H1 (cell line): ENCODE measurements at regions not wholly inside any gene's neighbourhood (a gene's known extent, or its start where the extent isn't known, plus 50 kb on each side); places are given as distances from the start of the nearest gene placed in this dataset.

Source experiments
- CTCF ChIA-PET: fragments of 300-600 bp; sonication (Branson Sonifier 250); formaldehyde crosslinking; loops from one replicate; lab custom pipeline; 2021; ENCODE audit not compliant: partially characterized antibody; lab: Charles Lee
- POLR2A ChIA-PET: fragments of 300-600 bp; sonication (Branson Sonifier 250); formaldehyde crosslinking; loops from one replicate; lab custom pipeline; 2021; ENCODE audit warnings: inconsistent platforms; ENCODE audit not compliant: partially characterized antibody; lab: Charles Lee
- DNase-seq, 2 experiments: peaks; one replicate each; pipeline versions ENCODE4 v3.0.0 to v3.0.0-alpha.2; 2010 to 2022; ENCODE audit warnings: low spot score in 2 of 2, low read depth in 1 of 2, mixed read lengths in 1 of 2
- FAIRE-seq: peaks from 2 replicates; lab custom pipeline; 2011; peaks lifted over from hg19 to GRCh38; lab: Jason Lieb, UNC
- H2AFZ ChIP-seq: 2 replicates; pipeline ENCODE4 v1.8.1; 2012; ENCODE audit warnings: low read length, inconsistent platforms
- H2AK5ac ChIP-seq: 2 replicates; pipeline ENCODE4 v1.6.1; 2013; ENCODE audit warnings: low read depth, low read length
- H2BK120ac ChIP-seq: replicated peaks from 2 replicates; pipeline ENCODE3; 2013; ENCODE audit warnings: low read depth, low read length, inconsistent platforms
- H2BK12ac ChIP-seq: 2 replicates; pipeline ENCODE4 v1.6.1; 2013; ENCODE audit warnings: low read depth, low read length
- H2BK15ac ChIP-seq: 2 replicates; pipeline ENCODE4 v1.6.1; 2013; ENCODE audit warnings: low read length
- H2BK20ac ChIP-seq: 2 replicates; pipeline ENCODE4 v1.6.1; 2013; ENCODE audit warnings: low read length
- H2BK5ac ChIP-seq: 2 replicates; pipeline ENCODE4 v1.6.1; 2013; ENCODE audit warnings: low read depth, low read length
- H3K14ac ChIP-seq: 2 replicates; pipeline ENCODE4 v1.6.1; 2013; ENCODE audit warnings: inconsistent platforms; ENCODE audit not compliant: insufficient read length
- H3K18ac ChIP-seq: 2 replicates; pipeline ENCODE4 v1.6.1; 2013; ENCODE audit warnings: low read length; ENCODE audit errors: extremely low read depth
- H3K23ac ChIP-seq: 2 replicates; pipeline ENCODE4 v1.6.1; 2013; ENCODE audit warnings: inconsistent platforms; ENCODE audit not compliant: insufficient read length
- H3K23me2 ChIP-seq: 2 replicates; pipeline ENCODE4 v1.6.1; 2013; ENCODE audit warnings: low read depth, low read length
- H3K27ac ChIP-seq: 2 replicates; pipeline ENCODE4 v1.6.1; 2011; ENCODE audit warnings: low read depth, low read length, inconsistent platforms
- H3K27me3 ChIP-seq, 4 experiments: replicated peaks in 1 of 4; 1 replicate in 1 of 4; 2 replicates in 3 of 4; pipeline versions ENCODE4 v1.6.1 to v1.8.1; 2011 to 2013; ENCODE audit warnings: low read length in 3 of 4, mild to moderate bottlenecking in 3 of 4, inconsistent platforms in 2 of 4, mixed read lengths in 2 of 4, moderate library complexity in 1 of 4; ENCODE audit not compliant: control insufficient read depth in 3 of 4, insufficient read depth in 3 of 4; ENCODE audit errors: extremely low read depth in 1 of 4
- H3K36me3 ChIP-seq, 4 experiments: 2 replicates each; pipeline versions ENCODE4 v1.6.1 to v1.8.1; 2011 to 2013; ENCODE audit warnings: mild to moderate bottlenecking in 4 of 4, low read length in 3 of 4, moderate library complexity in 2 of 4, control low read depth in 1 of 4, inconsistent platforms in 1 of 4; ENCODE audit not compliant: insufficient read depth in 4 of 4, control insufficient read depth in 2 of 4
- H3K4ac ChIP-seq: replicated peaks from 2 replicates; pipeline ENCODE3; 2013; ENCODE audit warnings: low read length, low read depth, mixed read lengths, inconsistent platforms; ENCODE audit not compliant: insufficient read length
- H3K4me1 ChIP-seq, 4 experiments: replicated peaks in 1 of 4; 1 replicate in 1 of 4; 2 replicates in 3 of 4; pipeline versions ENCODE4 v1.6.1 to v1.8.1; 2011 to 2013; ENCODE audit warnings: low read length in 3 of 4, inconsistent platforms in 2 of 4, mixed read lengths in 1 of 4; ENCODE audit not compliant: insufficient read depth in 4 of 4, control insufficient read depth in 3 of 4
- H3K4me2 ChIP-seq, 2 experiments: 2 replicates each; pipeline versions ENCODE4 v1.6.1 to v1.8.1; 2011 to 2013; ENCODE audit warnings: low read depth in 2 of 2, low read length in 2 of 2, control low read depth in 1 of 2, inconsistent platforms in 1 of 2, mild to moderate bottlenecking in 1 of 2; ENCODE audit not compliant: insufficient read depth in 1 of 2
- H3K4me3 ChIP-seq, 4 experiments: fragments of 200-600, 300-600 bp in 1 of 4; sonication (generic), shearing (Covaris generic), sonication (Bioruptor Twin) in 1 of 4; 2 replicates each; pipeline versions ENCODE4 v1.5.1 to v1.8.1; 2011 to 2016; ENCODE audit warnings: low read length in 4 of 4, low read depth in 3 of 4, control low read depth in 2 of 4, inconsistent platforms in 2 of 4, mild to moderate bottlenecking in 2 of 4, mixed read lengths in 1 of 4, moderate library complexity in 1 of 4; ENCODE audit not compliant: insufficient read depth in 2 of 4; ENCODE audit errors: extremely low read depth in 1 of 4
- H3K56ac ChIP-seq: replicated peaks from 2 replicates; pipeline ENCODE3; 2013; ENCODE audit warnings: low read depth, mild to moderate bottlenecking, mixed read lengths, low read length, inconsistent platforms; ENCODE audit not compliant: insufficient read length
- H3K79me1 ChIP-seq: 2 replicates; pipeline ENCODE4 v1.6.1; 2013; ENCODE audit warnings: low read depth, low read length, control low read depth
- H3K79me2 ChIP-seq, 2 experiments: 2 replicates each; pipeline versions ENCODE4 v1.6.1 to v1.8.1; 2012 to 2013; ENCODE audit warnings: low read length in 2 of 2, mild to moderate bottlenecking in 2 of 2, inconsistent platforms in 1 of 2; ENCODE audit not compliant: insufficient read depth in 2 of 2, control insufficient read depth in 1 of 2
- H3K9ac ChIP-seq, 4 experiments: replicated peaks in 1 of 4; 1 replicate in 1 of 4; 2 replicates in 3 of 4; pipeline versions ENCODE4 v1.6.1 to v1.8.1; 2011 to 2013; ENCODE audit warnings: low read depth in 3 of 4, low read length in 3 of 4, control low read depth in 2 of 4, mild to moderate bottlenecking in 2 of 4, moderate library complexity in 2 of 4, inconsistent platforms in 1 of 4; ENCODE audit errors: extremely low read depth in 1 of 4
- H3K9me3 ChIP-seq, 2 experiments: 2 replicates each; pipeline versions ENCODE4 v1.6.1 to v1.8.1; 2012 to 2013; ENCODE audit warnings: mild to moderate bottlenecking in 2 of 2, moderate library complexity in 2 of 2, control low read depth in 1 of 2, inconsistent platforms in 1 of 2, low read depth in 1 of 2, low read length in 1 of 2, mixed read lengths in 1 of 2; ENCODE audit not compliant: insufficient read depth in 2 of 2
- H4K20me1 ChIP-seq, 2 experiments: replicated peaks in 1 of 2; 2 replicates each; pipeline versions ENCODE3 to v1.8.1; 2011 to 2013; ENCODE audit warnings: inconsistent platforms in 2 of 2, low read length in 2 of 2, mild to moderate bottlenecking in 1 of 2; ENCODE audit not compliant: insufficient read depth in 2 of 2, control insufficient read depth in 1 of 2
- H4K5ac ChIP-seq: 2 replicates; pipeline ENCODE4 v1.6.1; 2013; ENCODE audit warnings: low read length, low read depth, mixed read lengths, inconsistent platforms; ENCODE audit not compliant: insufficient read length
- H4K8ac ChIP-seq: 2 replicates; pipeline ENCODE4 v1.8.0; 2013; ENCODE audit warnings: mild to moderate bottlenecking, moderate library complexity, low read length, inconsistent platforms; ENCODE audit not compliant: insufficient read depth; ENCODE audit errors: extremely low read depth
- H4K91ac ChIP-seq: replicated peaks from 2 replicates; pipeline ENCODE3; 2013; ENCODE audit warnings: low read length, mixed read lengths, inconsistent platforms; ENCODE audit not compliant: insufficient read length
- BACH1 ChIP-seq: IDR thresholded peaks from 2 replicates; pipeline ENCODE4 v1.6.1; 2012; ENCODE audit warnings: low read length, improper control_type of control experiment
- KDM1A ChIP-seq: fragments of 200-600, 300-600 bp; sonication (generic); IDR thresholded peaks from 2 replicates; pipeline ENCODE4 v1.7.1; 2016; ENCODE audit warnings: mild to moderate bottlenecking, low read length, borderline replicate concordance
- KDM5A ChIP-seq: fragments of 200-600 bp; IDR thresholded peaks from 2 replicates; pipeline ENCODE4 v1.7.1; 2012; ENCODE audit warnings: mild to moderate bottlenecking, low read length, inconsistent platforms, mixed read lengths
- MAFK ChIP-seq: IDR thresholded peaks from 2 replicates; pipeline ENCODE4 v1.6.1; 2012; ENCODE audit warnings: low read depth, mild to moderate bottlenecking, improper control_type of control experiment, low read length
- PHF8 ChIP-seq: fragments of 200-600 bp; sonication (generic); conservative IDR thresholded peaks from 2 replicates; pipeline ENCODE4 v1.7.1; 2012; ENCODE audit warnings: low read depth, mild to moderate bottlenecking, inconsistent platforms, low read length, moderate library complexity
- POLR2A ChIP-seq, 2 experiments: IDR thresholded peaks; 1 replicate in 1 of 2; 2 replicates in 1 of 2; pipeline ENCODE4 v1.6.1; 2011; ENCODE audit warnings: low read depth in 2 of 2, low read length in 2 of 2, mild to moderate bottlenecking in 2 of 2; ENCODE audit errors: control extremely low read depth in 1 of 2
- SP1 ChIP-seq: IDR thresholded peaks from 2 replicates; pipeline ENCODE4 v1.6.1; 2011; ENCODE audit warnings: low read depth, low read length
- SUZ12 ChIP-seq: fragments of 200-600 bp; sonication (generic); IDR thresholded peaks from 2 replicates; pipeline ENCODE4 v1.6.1; 2012; ENCODE audit warnings: mild to moderate bottlenecking, inconsistent platforms, low read length, moderate library complexity, mixed read lengths
- ZNF274 ChIP-seq: IDR thresholded peaks from 2 replicates; pipeline ENCODE4 v1.7.0; 2012; ENCODE audit warnings: low read length, borderline replicate concordance; ENCODE audit errors: extremely low read depth
- WGBS, 2 experiments: shearing (Covaris generic) in 1 of 2; methylation state at CpG; one replicate each; pipeline versions ENCODE4 v1.1.6 to v1.1.7; 2013 to 2015; ENCODE audit warnings: low lambda C conversion rate in 2 of 2, mixed read lengths in 2 of 2, inconsistent platforms in 1 of 2, low coverage in 1 of 2, missing lambda C conversion rate in 1 of 2; ENCODE audit not compliant: insufficient replicate concordance in 2 of 2, insufficient coverage in 1 of 2, insufficient read length in 1 of 2; ENCODE audit errors: extremely low coverage in 1 of 2, missing lambda C conversion rate in 1 of 2; 5-methylcytosine and 5-hydroxymethylcytosine counted together

DNA sequence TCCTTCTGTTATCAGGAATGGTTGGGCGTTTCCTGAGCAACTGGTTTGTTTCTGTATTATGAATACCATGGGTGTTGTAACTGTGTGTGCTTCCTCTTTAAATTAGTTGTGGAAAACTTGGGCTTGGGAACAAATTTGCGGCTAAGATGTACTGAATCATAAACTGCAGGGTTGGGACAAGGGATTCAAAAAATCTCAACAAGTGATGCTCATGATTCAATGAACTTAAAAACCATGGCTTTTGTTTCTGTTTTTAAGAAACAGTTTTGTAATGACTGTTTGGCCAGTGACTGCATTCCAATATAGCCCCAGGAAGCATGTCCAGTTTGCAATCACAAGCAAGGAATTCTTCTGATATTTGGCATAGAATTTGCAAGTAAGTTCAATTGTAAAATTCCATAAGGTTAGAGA lies 657.5 kb upstream of the WWC1 start:
- Histone ChIP-seq H2BK5ac (no peak overlapping the region), H4K5ac (no peak overlapping the region), H4K20me1 (no peaks in the 10 kb centered on the region), H3K27me3 (no peaks in the 10 kb centered on the region), H2BK15ac (no peak overlapping the region), H3K4ac (no peak overlapping the region), H2AK5ac (no peak overlapping the region), H3K4me3 (no peak overlapping the region), H4K91ac (no peak overlapping the region), H3K23me2 (no peaks in the 10 kb centered on the region), H3K79me1 (no peaks in the 10 kb centered on the region), H3K56ac (no peak overlapping the region), H2BK120ac (no peak overlapping the region), H3K79me2 (no peaks in the 10 kb centered on the region), H3K14ac (no peak overlapping the region), H3K9ac (no peak overlapping the region), H3K4me1 (peaks cover 0 to 6% (median 1%) of the 10 kb centered on the region in 4 experiments; a peak in 2 of 7 replicates), H3K36me3 (no peaks in the 10 kb centered on the region), H3K23ac (no peak overlapping the region), H3K9me3 (no peaks in the 10 kb centered on the region), H3K27ac (no peak overlapping the region), H2BK20ac (no peak overlapping the region), H3K18ac (no peak overlapping the region), H3K4me2 (no peak overlapping the region), H2BK12ac (no peak overlapping the region), H4K8ac (no peak overlapping the region), H2AFZ (no peak overlapping the region)
- ChIA-PET CTCF (no interaction called here), POLR2A (no interaction called here)
- DNase-seq (no peak), FAIRE-seq (no peak)
- WGBS, 2 experiments, result 84% methylated on average over 2 of the region's 2 CpGs; no CpG with 5 or more reads in 1 of the 2 experiments
- TF ChIP-seq PHF8, result no peak
- no peak for TF ChIP-seq SUZ12
- no peak for TF ChIP-seq KDM5A
- TF ChIP-seq SP1, result no peak
- no peak for TF ChIP-seq BACH1
- no peak for TF ChIP-seq MAFK
- TF ChIP-seq POLR2A (IDR thresholded peaks at IDR 0.05; ENCODE audit: control extremely low read depth in 1 of 2, low read depth in 2 of 2, low read length in 2 of 2), result no peak
- no peak for TF ChIP-seq KDM1A
- no peak for TF ChIP-seq ZNF274
